GM12873 (cell line): ENCODE measurements at regions not wholly inside any gene's neighbourhood (a gene's known extent, or its start where the extent isn't known, plus 50 kb on each side); places are given as distances from the start of the nearest gene placed in this dataset.

ENCODE experiments used
- TF ChIP-seq, protein P1 (sequence below): IDR thresholded peaks from 2 replicates; pipeline ENCODE4 v1.5.1; 2012; ENCODE audit warnings: low read depth, mild to moderate bottlenecking, moderate library complexity, low read length, control low read depth; ENCODE audit not compliant: insufficient read depth; ENCODE audit errors: missing control alignments

DNA sequence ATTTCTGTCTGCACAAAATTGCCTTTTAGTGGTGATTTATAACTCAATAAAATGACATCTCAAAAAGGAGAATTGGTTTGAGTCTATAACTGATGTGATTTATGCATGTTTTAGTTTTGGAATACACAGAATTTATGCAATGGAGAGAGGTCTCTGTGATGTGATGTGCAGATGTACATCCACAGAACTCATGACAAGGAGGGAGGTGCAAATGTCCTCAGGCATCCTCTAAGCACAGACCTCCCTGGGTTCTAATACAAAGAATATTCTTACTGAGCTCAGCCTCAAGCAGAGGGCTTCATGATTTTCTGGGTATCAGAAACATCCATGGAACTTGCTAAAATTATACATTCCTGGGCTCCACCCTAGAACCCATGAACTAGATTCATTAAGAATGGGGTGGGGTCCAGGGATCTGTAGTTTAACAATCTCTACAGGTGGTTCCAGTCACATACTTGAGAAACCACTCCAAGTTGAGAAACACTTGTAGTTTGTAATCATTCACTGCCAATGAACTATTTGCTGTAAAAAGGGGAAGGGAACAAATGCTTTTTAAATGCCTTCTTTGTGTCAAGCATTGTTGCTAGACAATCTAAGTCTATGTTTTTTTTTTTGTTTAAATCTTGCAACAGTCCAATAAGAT, 60.2 kb upstream of the NEDD9 start:
- TF ChIP-seq, protein P1, sequence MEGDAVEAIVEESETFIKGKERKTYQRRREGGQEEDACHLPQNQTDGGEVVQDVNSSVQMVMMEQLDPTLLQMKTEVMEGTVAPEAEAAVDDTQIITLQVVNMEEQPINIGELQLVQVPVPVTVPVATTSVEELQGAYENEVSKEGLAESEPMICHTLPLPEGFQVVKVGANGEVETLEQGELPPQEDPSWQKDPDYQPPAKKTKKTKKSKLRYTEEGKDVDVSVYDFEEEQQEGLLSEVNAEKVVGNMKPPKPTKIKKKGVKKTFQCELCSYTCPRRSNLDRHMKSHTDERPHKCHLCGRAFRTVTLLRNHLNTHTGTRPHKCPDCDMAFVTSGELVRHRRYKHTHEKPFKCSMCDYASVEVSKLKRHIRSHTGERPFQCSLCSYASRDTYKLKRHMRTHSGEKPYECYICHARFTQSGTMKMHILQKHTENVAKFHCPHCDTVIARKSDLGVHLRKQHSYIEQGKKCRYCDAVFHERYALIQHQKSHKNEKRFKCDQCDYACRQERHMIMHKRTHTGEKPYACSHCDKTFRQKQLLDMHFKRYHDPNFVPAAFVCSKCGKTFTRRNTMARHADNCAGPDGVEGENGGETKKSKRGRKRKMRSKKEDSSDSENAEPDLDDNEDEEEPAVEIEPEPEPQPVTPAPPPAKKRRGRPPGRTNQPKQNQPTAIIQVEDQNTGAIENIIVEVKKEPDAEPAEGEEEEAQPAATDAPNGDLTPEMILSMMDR, result no peak

DNA sequence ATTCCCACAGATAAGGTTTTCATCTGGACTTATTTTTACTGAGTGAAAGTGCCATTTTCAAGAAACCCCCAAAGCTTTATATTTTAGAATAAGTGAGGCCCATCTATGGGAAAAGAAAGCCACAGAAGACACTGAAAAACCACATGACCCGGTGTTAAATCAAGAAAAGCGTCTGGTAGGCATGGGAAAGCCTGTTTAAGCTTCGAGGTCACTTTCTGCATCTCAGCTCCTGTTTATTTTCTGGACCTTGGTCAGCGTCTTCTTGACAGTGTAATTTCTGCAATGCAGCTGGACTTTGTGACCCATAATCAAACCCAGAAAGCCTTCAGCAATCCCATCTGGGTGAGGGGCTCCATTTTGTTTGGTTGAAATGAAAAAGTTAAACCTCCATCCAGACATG, 59.6 kb upstream of the NEDD9 start:
- TF ChIP-seq, protein P1, result no peak

DNA sequence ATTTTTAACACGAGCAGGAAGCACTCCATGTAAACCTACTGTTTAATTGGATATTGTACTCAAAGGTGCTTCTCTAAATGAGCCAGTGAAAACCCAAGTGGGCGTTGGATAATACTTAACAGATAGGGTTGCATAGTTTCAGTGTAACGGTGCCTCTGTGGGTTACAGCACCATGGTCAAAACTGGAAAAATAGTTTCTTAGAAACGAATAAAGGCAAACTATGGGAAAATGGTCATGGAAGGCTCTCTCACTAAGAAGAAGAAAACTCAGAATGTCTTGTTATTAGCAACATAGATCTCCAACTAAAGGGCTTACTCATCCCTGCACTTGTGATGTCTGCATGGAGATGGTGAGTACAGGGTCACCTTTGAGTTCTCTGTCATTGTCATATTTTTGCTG, 59.1 kb upstream of the NEDD9 start:
- TF ChIP-seq, protein P1, result no peak

- TF ChIP-seq, protein P1, result no peak
These were observed 57.6 kb upstream of the NEDD9 start for GRCh38 chr6:11290027-11290426.

DNA sequence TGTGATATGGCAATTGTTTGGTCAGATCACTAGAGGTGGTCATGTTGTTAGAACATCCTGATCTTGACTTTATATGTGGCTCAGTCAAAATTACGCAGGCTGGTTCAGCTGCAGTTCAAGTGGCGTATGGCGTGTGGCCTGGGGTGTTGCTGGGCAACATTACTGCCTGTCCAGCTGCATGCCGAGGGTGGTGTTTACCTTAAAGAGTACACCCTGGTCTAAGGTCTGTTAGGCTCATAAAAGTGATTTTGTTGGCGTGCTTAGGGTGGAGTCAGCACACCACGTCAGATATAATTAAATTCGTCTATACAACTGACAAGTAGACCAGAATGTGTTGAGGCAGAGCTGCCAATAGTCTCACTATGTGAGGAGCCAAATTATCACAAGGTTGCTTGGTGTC, 55.6 kb upstream of the NEDD9 start:
- TF ChIP-seq, protein P1, result no peak

- TF ChIP-seq, protein P1, result no peak
These were observed 52.5 kb upstream of the NEDD9 start for GRCh38 chr6:11284996-11285395.

DNA sequence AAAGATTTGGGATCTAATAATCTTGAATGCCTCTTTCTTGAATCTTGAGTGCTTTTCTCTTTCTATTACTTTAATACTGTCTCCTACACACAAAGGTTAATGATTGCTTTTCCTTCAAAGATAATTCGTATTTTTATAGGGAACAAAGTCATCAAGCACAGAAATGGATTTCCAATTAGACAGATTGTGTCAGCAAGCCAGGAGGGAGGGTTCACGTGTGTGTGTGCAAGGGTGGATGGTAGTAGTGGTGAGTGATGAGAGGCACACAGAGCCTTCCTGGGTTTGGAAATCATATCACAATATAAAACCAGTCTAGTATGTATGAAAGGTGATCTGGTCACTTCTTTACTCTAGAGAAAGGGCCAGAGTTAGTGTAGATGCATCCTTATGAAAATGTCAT, 51.2 kb upstream of the NEDD9 start:
- TF ChIP-seq, protein P1, result no peak
